ENCODE measurements at regions not wholly inside any gene's neighbourhood (a gene's known extent, or its start where the extent isn't known, plus 50 kb on each side); places are given as distances from the start of the nearest gene placed in this dataset.

DNA sequence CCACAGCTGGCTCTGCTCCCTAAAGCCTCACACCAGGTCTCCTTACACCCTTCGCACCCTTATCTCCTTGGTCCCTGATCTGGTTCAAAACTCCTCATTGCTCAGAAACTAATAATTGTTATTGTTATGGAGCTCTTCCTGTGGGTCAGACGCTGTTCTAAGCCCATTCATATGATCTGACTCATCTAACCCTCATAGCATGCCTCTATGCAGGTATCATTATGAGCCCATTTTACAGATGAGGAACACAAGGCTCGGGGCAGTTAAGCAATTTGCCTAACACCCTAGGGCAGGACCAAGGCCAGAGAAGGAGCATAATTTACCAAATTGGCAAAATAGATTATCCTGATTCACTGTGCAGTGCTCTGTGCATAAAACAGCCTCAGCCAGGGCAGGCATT lies 51.8 kb upstream of the CCDC167 start:
- TF ChIP-seq POLR2AphosphoS5 (IDR thresholded peaks at IDR 0.05) = no peak
- TF ChIP-seq POLR2A (IDR thresholded peaks at IDR 0.05) = no peak
